ENCODE measurements at regions not wholly inside any gene's neighbourhood (a gene's known extent, or its start where the extent isn't known, plus 50 kb on each side); places are given as distances from the start of the nearest gene placed in this dataset.

GRCh38 chr7:46131916-46132795 lies 211.1 kb upstream of the IGFBP3 start:
- no peaks in the 10 kb centered on the region for H3K27me3 ChIP-seq (ENCODE audit: insufficient read depth)
- DNase-seq (ENCODE audit: low spot score) (peak; percentile 66), ATAC-seq (peak; percentile 97)
- Mint-ChIP-seq H3K4me1 (peaks cover 2% of the 10 kb centered on the region; the same call in 1 of the 3 replicates), H3K4me3 (no peak overlapping the region), H3K27me3 (ENCODE audit: insufficient read depth, low read depth, poor library complexity) (no peaks in the 10 kb centered on the region), H3K36me3 (ENCODE audit: low read depth) (no peaks in the 10 kb centered on the region), H3K9me3 (no peaks in the 10 kb centered on the region; the same call in 2 of the 3 replicates), H3K27ac (no peak overlapping the region)
- H3K4me1 ChIP-seq (ENCODE audit: insufficient read depth) = no peaks in the 10 kb centered on the region
- no peaks in the 10 kb centered on the region for H3K9me2 ChIP-seq (ENCODE audit: insufficient read depth)
- H2AFZ ChIP-seq = 0 out of 2 replicates have a peak overlapping the region, but pooled peaks have one; percentile 56
- H3K4me3 ChIP-seq = no peak overlapping the region
- H3K36me3 ChIP-seq (ENCODE audit: insufficient read depth) = no peaks in the 10 kb centered on the region
- no peaks in the 10 kb centered on the region for H3K79me2 ChIP-seq (replicated peaks; ENCODE audit: insufficient read depth)
- H4K20me1 ChIP-seq (replicated peaks; ENCODE audit: insufficient read depth) = no peaks in the 10 kb centered on the region
- no peak overlapping the region for H3K27ac ChIP-seq (ENCODE audit: low read depth)
- TF ChIP-seq ZNF462 (CRISPR knock-in tag; IDR thresholded peaks at IDR 0.05) = peak; percentile 70
- TF ChIP-seq NANOG (IDR thresholded peaks at IDR 0.05; ENCODE audit: borderline replicate concordance) = no peak
- TF ChIP-seq CTCF (conservative IDR thresholded peaks at IDR 0.05; ENCODE audit: low read depth in 2 of 2) = peak; percentile 22 to 45
- H3K4me2 ChIP-seq = no peak overlapping the region
- H3F3A ChIP-seq (replicated peaks; ENCODE audit: low read depth) = no peaks in the 10 kb centered on the region
